Stimulated activated CD8-positive, alpha-beta memory T cell treated with anti-CD3 and anti-CD28 coated beads, Interleukin-4, amount 100 ng/mL, for 1 hour (primary cell): ENCODE measurements at regions not wholly inside any gene's neighbourhood (a gene's known extent, or its start where the extent isn't known, plus 50 kb on each side); places are given as distances from the start of the nearest gene placed in this dataset.

Experiments
- DNase-seq, 2 donors: peaks; one replicate each; pipeline ENCODE4 v3.0.0-alpha.2; 2020; ENCODE audit warnings: low read depth in 2 of 2, low spot score in 1 of 2

DNA sequence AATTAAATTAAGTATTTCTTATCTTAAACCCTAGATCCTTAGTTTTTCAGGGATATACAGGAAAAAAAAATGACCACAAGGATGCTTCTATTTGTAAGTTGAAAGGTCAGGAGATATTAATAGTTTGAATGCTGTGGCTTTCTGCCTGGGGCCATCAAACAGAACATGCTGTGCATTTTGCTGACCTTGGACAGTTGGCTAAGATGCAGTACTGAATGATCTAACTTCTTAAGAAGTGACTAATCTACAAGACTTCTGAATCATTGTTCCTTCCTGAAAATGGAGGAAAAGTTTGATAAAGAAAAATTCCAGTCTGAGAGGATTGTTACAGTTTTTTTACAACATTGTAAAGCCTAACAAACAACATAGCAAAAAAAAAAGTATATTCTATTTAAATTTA lies 237.8 kb upstream of the JADE1 start:
- no peak for DNase-seq

DNA sequence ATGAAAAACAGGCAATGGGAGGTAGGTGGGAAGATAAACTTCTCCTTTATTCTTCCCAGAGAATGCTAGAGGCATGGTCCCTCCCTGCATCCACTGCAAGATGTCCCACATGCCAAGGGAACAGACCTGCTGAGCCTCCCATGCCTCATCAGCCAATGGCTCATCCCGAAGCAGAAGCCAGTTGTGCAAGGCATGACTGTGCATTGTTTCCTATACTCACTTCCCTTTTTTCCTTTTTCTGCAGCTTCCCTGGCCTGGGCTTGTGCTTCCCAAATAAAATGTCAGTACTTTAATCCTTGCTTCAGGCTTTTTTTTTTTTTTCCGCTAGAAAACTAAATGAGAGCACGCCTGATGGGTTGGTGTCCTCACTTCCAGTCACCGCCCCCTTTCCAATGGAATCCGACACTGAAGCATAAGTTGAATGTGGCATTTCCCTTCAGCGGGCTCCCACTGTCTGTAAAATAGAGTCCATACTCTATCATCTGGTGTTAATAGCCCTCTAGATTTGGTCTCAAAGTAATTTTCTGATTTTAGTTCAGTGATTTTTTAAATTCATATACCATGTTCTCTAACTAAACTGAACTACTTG lies 239.0 kb upstream of the JADE1 start:
- DNase-seq, result no peak

DNA sequence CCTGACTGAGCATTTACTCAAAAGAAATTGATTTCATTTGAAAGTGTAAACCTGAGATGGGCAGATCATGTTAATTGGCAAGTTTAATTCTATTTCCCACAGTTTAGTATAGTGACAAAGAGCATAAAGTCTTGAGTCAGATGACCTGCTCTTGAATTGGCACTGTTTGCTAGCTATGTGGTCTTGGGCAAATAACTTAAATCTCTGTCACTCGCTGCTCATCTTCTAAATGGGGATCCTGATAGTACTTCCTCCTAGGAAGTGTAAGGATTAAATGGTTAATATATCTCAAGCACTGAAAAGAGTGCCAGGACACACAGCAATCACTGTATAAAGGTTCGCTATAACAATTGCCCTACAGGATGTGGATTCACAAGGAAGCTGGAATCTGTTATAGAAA lies 242.8 kb upstream of the JADE1 start:
- no peak for DNase-seq

DNA sequence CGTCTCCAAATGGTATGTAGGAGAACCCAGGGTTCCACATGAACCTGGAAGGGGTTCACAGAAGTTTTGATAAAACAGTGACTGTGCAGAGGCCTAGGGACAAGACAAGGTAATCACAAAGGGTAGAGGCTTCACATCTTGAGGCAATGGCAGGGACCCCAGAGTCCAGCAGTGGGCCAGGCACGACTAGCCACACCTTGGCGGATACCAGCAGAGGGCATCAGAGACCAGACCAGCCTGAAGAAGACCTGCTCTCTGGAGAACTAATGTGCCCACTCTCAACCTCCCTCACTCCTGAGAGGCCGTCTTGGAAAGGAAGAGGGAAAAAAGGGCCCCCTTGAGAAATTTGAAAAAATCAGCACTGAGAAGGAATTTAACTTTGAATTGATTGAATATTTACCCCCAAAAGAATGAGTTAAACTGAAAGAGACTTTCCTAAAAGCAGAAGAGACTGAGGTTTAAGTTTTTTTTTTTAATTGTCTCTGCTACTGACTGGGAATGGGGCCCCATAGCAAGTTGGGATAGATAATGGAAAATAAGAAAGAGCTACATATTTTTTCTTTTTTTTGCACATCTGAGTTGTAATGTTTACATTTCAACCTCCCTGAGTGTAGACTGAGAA lies 243.8 kb upstream of the JADE1 start:
- DNase-seq, result no peak

DNA sequence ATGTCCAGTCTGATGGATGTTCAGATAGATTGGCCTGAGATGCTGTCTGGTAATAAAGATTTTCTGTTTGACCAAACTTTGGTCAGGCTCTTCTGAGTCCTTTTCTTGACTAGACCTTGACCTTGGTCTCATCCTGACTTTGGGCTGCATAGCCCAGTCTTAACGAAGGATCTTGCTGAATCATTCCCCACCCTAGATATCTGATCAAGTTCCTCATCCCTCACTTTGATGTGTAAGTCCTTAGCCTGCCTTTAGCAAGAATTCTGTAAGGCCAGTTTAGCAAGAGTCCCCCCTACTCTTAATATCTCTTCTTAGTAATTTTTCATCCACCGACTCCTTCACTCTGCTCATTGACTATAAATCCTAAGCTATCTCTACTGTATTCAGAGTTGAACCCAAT lies 244.4 kb upstream of the JADE1 start:
- DNase-seq, result no peak

DNA sequence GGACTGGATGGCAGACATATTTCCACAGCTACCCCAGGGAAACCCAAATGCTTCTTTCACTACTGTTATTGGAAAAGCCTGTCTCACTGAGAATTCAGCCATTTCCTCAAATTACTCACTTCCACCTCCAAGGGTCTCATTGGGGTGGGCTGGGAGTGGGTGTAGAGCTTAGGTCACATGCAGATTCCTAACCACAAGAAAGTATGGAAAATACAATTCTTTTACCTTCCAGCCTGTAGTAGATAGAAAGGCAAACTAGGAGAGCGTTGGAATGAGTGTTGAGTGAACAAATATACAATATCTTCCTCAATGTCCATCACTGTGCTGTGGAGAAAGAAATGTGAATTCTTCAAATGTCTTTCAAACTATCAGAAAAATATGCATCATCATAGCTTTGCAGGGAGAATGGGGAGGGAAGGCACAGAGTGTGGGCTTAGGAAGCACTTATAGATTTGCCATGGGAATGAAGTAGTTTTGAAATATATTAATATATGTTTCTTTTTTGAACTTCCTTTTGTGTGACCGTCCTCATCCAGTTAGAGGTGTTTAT lies 245.3 kb upstream of the JADE1 start:
- no peak for DNase-seq

DNA sequence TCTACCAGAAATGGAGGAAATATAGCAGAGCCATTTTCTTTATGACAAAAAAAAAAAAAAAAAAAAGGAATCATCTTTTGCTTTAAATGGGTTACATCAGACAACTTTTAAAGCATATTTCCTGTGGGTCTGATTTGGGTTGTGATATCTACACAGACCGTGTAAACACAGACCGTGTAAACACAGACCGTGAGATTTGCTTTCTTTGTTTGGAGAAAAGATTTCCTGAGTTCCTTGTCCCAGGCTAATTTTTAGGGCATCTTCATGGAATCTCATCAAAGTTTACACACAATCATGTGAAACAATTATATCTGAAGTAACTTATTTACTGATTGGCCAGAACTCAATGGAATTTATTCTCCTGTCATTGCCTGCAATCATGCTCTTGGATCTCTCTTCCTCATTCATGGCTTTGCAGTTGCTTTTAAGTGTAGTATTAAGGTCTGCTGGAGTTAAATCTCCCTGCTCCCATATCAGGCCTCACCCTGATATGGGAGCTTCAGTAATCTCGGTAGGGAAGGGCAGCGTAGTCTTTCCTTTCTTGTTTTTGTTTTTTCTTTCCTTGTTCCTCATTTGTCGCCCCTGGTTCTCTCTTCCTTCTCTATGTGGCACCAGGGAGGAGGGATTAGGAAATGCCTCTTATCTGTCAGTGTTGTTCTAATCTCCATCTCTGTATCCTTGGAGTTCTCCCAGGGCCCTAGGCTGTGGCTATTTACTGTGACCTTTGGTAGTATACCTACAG lies 248.6 kb upstream of the JADE1 start:
- no peak for DNase-seq

DNA sequence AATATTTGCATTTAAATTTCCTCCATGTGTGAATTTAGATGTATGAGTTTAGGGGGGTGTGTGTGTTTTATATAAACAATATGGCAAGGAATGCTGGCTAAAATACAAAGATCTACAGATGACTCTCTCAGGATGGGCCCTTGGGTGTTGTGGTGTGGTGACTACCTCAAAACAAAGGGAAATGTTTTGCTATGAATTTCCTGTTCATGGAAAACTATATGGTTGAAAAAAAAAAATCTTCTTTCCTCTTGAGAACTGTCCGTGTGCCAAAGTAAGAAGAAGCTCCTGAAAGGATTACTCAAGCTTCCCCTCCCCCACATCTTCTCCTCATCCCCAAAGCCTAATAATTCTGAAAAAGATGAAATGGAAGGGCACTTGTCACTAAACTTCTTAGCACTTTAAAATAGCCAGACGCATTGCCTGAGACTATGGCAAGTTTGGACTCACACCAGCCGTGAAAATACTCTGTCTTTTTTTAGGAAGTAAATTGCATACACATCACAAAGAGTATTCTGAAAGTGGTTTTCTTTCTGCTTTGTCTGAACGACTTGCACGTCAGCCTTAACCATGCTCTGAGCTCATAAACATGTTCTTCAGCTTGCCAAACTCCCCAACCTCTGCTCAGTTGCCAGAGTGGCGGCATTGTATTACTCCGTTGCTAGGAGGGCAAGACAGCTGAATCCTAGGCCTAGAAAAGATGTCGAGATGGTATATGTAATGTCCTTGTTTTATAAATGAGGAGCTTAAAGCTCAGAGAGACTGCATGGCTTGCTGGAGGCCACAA lies 250.4 kb upstream of the JADE1 start:
- no peak for DNase-seq

DNA sequence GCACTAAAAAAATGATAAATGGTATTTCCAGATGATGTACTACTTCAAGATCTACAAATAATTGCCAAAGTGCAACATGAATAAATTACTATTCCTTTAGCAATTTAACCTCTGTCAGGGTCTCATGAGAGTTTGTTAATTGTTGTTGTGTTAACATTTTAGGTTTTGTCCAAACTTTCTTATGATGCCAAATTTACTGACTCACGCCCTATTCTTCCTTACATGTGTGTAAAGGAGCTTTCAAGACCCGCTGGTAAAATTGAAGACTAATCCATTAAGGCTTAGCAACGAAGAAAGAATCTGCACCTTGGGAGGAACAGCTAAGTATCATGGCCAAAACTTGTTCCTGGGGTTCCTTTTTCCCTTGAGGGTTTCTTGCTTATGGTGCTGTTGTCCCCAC lies 252.7 kb upstream of the JADE1 start:
- no peak for DNase-seq

DNA sequence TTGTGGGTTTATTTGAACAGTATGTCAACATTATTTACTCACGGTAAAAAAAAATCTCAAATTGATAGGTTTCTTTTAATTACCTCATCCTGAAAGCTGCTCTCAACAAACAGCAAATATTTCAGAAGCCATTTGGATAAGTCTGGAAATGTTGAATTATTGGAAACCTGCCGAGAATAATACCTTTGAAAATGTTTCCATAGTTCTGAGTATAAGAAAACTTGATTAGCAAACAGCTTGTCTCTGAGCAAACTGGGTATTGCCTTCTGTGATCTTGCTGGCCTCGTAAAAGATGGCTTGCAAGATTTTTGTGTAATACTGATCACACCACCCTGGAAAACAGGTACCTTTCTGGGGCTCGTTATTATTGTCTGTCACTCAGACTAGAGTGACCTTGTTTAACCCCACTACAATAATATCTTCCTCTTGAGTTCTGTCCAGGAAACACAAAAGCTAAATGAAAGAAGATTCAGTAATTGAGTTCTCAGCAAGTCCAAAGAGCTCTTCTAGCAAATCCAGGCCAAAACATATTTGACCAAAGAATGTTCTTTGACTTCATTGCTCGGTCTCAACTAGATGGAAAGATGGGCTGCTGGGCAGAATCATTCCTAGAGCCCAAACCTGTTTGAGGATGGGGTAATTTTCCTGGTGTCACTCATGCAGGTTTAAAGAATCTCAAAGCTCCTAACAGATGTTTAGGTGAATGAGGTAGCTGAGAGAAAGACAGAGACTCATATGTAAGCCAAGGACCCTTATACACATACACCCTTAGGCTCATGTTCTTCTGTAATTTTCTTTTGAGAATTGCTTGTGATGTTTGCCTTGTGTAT lies 255.6 kb upstream of the JADE1 start:
- no peak for DNase-seq

DNA sequence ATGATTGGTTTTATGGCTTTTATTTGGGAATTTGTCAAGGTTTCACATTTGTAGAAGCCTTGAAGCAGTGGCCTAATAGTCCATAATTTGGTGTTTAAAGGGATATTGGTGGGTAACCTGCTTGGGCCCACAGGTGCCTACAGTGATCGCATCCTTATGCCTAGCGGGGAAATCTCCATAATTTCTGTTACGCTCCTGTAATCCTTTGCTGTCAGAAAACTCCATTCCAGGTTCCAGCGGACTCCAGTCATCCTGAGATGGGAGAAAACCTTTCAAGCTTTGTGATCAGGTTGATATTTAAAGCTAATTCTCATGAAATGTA lies 257.0 kb upstream of the JADE1 start:
- DNase-seq, result no peak

DNA sequence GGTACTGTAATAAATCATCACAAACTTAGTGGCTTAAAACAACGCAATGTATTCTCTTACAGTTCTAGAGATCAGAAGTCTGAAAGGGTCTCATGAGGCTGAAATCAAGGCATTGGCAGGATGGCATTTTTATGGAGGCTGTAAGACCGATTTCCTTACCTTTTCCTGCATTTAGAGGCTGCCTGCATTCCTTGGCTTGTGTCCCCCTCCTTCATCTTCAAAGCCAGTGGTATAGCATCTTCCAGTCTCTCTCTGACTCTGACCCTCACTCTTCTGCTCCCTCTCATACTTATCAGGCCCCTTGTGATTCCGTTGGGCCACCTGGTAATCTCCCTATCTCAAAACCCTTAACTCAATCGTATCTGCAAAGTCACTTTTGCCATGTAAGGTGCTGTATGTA lies 258.2 kb upstream of the JADE1 start:
- DNase-seq, result no peak

DNA sequence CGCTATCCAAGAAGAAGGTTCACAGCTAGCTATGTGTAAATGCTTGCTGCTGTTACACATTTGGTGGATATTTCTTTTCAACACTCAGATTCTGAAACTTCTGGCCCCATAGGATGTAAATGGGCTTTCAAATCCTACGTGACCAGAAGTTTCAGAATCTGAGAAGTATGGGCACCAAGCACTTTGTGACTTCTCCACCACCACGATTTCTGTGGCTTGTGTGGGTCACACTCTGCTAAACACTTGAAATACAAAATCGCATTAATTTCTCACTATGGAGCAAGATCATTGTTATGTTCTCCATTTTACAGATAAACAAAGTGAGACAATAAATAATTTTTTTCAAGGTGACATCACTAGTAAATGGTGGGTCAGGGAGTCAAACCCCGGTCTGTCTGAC lies 259.4 kb upstream of the JADE1 start:
- DNase-seq, result no peak

DNA sequence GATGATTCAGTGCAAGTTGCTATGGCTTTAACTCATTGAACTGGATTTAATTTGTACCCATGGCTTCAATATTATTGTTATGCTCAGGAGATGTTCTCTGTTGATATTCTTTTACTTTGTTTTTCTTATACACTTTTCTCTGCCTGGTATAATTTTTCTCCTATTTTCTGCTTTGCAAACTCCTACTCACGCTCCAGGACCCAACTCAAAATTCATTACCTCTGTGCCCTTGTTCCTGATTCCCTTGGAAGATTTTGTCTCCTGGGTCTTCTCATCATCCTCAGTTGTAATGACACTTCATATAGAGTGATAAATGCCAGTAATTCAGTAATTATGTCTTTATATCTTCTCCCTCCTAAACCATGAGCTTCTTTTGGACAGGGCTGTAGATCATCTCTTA lies 259.9 kb upstream of the JADE1 start:
- DNase-seq, result no peak

DNA sequence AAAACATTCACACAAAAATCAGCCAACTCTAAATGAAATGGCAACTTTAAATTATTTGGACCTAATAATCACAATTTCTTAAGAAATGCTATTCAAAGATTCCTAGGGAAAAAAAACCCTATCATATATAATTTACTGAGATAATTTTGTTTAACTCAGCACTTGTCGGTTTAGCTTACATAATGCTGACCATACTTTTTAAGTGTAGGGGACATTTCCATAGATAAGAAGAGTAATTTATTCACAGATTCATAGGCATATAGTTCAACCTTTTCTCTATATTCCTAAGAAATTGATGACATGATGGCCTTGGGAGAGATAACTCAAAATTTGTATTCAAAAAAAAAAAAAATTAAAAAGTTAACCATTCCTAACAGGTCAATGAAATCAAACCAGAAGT lies 260.8 kb upstream of the PGRMC2 start:
- DNase-seq, result no peak

DNA sequence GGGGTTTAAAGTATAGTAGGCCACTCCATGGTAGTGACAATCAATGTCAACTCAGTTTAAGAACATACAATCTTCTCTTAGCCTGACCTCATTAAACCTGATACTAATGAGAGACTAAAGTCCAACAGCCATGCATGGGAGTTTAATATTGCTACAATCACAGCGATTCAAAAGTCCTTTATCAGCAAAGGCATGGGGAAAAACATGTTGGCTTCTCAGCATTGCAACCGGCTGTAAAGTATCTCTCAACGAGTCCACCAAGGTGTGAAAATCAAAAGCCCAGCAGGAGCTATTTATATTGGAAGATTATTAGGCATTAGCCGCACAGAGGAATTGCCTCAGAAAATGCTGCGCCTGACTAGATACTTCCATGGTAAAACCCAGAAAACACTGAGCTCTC lies 256.7 kb upstream of the PGRMC2 start:
- no peak for DNase-seq

DNA sequence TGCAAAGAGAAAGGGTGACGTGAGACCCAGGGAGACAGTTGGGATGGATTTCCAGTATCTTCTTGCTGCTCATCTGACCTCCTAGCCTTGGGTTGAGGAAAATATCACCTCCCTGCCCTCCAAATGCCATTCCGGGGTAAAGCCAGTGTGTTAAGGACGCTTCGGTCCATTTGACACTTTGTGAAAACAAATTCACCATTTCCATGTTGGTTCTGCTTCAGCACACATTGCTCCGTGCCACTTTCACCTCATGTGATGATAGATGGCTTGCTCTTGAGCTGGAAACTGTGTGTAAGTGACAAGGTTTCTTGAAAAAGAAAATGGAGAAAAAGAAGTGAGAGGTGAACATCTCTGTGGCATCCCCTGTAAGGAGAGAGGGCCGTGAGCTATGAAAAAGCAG lies 256.1 kb upstream of the PGRMC2 start:
- DNase-seq, result no peak

DNA sequence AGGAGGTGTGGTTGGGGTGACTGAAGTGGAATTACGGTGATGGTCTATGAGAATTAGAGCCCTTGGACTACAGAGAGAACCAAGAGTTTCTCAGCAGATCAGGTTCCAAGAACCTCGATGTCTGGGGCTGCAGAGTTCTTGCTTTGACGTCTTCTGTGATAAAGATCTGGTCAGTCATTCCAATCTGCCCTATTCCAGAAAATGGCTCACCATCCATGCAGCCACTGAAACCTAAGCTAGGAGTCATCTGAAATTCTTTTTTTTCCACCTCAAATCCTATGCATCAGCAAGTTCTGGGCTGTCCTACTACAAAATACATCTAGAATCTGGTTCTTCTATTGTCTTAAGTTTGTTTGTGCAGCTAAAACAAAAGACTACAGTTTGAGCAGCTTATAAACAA lies 254.4 kb upstream of the PGRMC2 start:
- DNase-seq, result no peak

DNA sequence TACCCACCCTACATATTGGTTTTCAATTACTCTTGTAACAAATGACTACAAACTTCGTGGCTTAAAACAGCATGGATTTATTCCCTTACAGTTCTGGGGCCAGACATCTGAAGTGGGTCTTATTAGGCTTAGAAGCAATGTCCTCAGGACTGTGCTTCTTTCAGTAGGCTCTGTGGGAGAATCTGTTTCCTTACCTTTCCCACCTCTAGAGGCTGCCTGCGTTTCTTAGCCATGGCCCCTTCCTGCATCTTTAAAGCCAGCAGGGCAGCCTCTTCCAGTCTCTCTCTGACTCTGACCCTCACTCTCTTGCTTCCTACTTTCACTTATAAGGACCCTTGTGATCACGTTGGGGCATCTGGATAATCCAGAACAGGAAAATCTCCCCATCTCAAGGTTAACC lies 252.5 kb upstream of the PGRMC2 start:
- DNase-seq, result no peak

DNA sequence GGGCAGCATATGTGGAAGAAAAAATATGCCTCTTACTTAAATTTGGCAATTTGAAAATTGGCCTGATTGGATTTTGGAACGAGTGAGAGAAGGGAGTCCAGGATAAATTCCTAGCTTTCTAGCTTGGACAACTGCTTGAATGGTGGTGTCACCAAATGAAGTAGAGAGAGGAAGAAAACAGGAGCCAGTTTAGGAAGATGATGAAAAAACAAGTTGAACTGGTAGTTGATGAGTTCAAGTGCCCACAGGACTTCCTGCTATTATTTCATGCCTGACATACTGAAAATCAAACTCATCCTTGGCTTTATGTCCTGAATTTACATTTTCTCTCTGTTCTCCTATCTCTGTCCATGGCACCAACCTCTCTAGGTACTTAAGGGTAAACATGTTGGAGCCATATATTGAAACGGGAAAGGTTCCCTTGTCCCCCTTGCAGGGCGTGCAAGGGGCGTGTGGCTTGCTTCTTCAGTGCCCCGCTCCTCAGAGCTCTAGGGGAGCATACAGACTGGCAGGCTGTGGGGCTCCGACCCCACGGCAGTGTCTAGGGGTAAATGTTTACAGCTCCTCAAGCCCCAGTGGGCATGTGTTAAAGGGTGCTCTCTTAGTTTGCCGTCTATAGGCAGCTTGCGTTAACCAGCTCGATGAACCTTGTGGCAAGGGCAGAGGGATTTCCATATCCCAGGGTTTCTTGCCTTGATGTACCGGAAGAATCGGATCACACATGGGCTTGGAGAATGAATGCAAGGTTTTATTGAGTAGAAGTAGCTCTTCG lies 250.7 kb upstream of the PGRMC2 start:
- DNase-seq, result no peak
